Muscle of back (tissue), 3 donors: ENCODE measurements at regions not wholly inside any gene's neighbourhood (a gene's known extent, or its start where the extent isn't known, plus 50 kb on each side); places are given as distances from the start of the nearest gene placed in this dataset.
A peak's percentile ranks its signal among the peaks of the same experiment; 100 is the strongest.

Experiments used
- DNase-seq, 3 donors: peaks; one replicate each; pipeline versions ENCODE4 v3.0.0 to v3.0.0-alpha.2; 2013

- DNase-seq = no peak
These were observed 126.6 kb upstream of the LRIG3 start for GRCh38 chr12:59046763-59047534.

GRCh38 chr12:59044791-59045190 is 124.5 kb upstream of the LRIG3 start:
- DNase-seq = no peak

- peak; percentile 44 to 93 (median 67) for DNase-seq
These were observed 121.2 kb upstream of the LRIG3 start for GRCh38 chr12:59041241-59042121.

GRCh38 chr12:59040656-59041055 is 120.4 kb upstream of the LRIG3 start:
- DNase-seq = peak; percentile 49 to 82 (median 63)

DNA sequence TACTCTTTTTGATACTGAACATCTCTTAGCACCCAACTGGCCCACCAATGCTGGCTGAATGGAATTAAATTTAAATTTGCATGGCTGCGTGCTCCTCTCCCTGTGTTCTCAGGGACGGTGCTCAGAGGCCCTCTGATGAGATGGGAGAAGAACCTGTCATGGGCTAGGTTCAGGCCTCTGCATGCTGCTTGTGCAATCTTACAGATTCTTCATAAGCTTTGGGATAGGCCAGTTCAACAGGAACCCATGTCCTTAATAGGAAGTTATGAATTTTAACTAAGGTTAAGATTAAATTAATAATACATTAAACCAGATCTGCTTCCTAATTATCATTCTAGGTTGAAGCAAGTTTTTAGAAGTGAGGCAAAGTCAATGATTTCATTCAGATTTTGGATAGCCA is 119.7 kb upstream of the LRIG3 start:
- DNase-seq = no peak

- DNase-seq = no peak
These were observed 118.7 kb upstream of the LRIG3 start for GRCh38 chr12:59039005-59039404.

GRCh38 chr12:59036973-59037762 is 116.9 kb upstream of the LRIG3 start:
- DNase-seq = no peak

DNA sequence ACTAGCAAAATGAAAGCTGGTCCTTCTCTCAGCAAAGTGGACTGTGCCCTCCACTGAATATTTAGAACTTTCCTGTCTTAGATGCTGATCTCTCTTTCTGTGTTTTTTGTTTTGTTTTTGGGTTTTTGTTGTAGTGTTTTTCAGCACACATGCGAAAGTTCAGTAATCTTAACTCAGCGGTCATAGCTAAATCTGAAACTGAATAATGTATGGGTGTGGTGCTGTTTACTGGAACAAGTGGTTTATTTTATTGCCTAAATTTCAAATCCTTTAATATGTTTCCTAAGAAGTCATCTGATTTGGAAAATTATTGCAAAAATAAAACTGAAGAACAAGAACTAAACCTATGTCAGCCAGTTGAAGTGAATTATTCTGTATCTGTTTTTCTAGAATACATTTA is 116.0 kb upstream of the LRIG3 start:
- DNase-seq = peak in 2 of 3 donors; percentile 15 to 44

DNA sequence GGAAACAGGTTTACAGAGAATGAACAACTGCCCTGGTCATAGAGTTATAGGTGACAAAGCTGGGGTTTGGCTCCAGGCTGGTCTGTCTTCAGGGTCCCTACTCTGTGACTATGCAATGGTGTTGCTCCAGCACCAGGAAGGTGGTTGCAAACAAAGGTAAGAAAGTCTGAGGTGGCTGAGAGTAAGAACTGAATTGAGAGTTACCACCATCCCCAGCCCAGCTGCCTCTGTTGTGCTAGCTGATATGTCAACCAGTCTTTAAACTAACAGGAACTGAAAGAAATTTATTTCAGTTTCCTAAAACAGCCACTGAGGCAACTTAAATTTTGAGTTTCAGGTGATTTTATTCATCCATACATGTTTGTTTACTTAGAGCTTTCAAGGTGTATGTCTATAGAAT is 111.0 kb upstream of the LRIG3 start:
- no peak for DNase-seq

- no peak for DNase-seq
These were observed 110.1 kb upstream of the LRIG3 start for GRCh38 chr12:59030415-59030814.

- DNase-seq = no peak
These were observed 106.9 kb upstream of the LRIG3 start for GRCh38 chr12:59027199-59027598.

DNA sequence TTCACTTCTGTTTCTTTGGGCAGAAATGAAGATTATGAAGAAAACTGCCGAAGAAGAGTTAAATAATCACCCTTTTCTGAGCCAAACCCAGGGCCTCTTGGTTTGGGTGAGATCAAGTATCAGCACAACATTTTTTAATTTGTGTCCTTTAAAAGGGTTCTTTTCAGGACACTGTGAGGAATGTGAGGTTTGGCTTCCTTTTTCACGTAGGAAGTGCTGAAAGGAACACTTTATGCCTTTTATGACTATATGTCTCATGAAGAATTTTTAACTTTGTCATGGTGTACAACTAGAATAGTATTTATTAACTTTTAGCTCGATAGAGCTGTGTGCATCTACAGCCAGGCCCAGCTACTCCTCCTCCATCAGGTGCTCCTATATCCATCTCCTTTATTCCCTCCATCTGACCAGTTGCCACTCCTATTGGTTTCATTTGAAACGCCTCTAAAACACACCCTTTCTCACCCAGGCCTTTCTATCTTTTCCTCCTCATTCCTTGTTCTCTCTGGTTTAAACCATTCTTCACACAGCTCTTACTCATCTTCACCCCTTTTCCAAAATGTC is 103.6 kb upstream of the LRIG3 start:
- DNase-seq = peak in 1 of 3 donors; percentile 24

GRCh38 chr12:59020073-59020946 is 100.0 kb upstream of the LRIG3 start:
- no peak for DNase-seq

DNA sequence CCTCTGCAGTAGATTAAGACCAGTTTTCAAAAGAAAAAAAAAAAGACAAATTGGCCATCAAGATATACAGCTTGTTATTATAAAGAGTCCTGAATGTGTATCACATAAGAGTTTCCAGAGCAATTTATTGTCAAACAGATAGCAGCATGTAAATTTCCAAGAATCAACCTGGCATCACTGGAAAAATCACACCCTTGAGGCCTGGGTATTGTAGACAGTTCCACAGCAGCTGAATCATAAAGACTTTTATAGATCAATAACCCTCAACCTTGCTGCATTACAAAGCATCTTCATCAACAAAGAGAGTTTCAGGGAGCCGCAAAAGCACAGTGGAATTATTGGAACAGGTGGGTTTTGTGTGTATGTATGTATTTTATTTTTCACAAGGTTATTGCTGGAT is 94.6 kb upstream of the LRIG3 start:
- DNase-seq = no peak

- no peak for DNase-seq
These were observed 90.6 kb upstream of the LRIG3 start for GRCh38 chr12:59010941-59011340.

DNA sequence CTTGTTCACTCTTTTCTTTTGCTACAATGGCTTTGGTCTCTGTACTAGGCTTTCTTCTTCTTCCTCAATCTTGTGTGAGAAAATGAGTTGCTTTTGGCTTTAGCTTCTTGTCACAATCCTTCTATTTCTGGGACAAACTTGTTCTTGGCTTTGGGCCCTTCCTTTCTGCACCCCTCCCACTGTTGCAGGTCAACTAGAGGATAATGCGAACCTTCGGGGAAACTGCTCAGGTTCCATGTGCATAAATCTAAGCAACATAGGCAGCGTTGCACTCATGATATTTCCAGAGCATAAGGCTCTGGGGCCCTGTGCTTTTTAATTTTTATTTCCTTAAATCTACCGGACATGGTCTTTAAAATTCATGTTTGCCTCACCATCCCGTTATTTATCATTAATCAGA is 89.8 kb upstream of the LRIG3 start:
- peak; percentile 15 to 85 (median 48) for DNase-seq

- DNase-seq = peak in 1 of 3 donors; percentile 19
These were observed 87.3 kb upstream of the LRIG3 start for GRCh38 chr12:59007620-59008019.

- DNase-seq = peak; percentile 79 to 96 (median 91)
These were observed 85.1 kb upstream of the LRIG3 start for GRCh38 chr12:59005193-59005955.

DNA sequence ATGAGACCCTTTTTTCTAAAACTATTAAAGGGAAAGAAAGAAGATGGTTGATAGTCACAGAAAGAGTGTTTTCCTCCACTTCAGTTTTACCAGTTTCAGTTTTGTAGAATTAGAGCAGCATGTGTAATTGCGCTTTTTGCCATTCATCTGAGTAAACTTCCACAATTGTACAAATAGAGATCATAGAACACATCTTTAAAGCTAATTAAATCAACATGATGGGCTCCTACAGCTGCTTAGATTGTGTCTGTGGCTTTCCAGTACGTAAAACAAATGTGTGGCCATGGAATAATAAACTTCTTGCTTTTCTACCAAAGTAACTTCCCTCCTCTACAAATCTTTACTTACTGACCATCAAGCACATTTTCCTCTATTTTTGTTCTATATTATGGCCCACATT is 84.2 kb upstream of the LRIG3 start:
- peak in 1 of 3 donors; percentile 29 for DNase-seq
